Ovary (tissue), 3 donors: ENCODE measurements at regions not wholly inside any gene's neighbourhood (a gene's known extent, or its start where the extent isn't known, plus 50 kb on each side); places are given as distances from the start of the nearest gene placed in this dataset.

Experiments used
- EP300 ChIP-seq: sonication (generic); formaldehyde crosslinking; IDR thresholded peaks from one replicate; pipeline ENCODE4 v1.6.1; 2017; ENCODE audit warnings: antibody characterized with exemption
- POLR2A ChIP-seq: fragments of 450-650 bp; IDR thresholded peaks from one replicate; pipeline ENCODE4 v1.6.1; 2017; ENCODE audit warnings: antibody characterized with exemption, mild to moderate bottlenecking, moderate library complexity
- TF ChIP-seq, protein P1 (sequence below), 3 donors: fragments of 450-650 bp in 2 of 3; fragments of 200-600 bp in 1 of 3; IDR thresholded peaks; one replicate each; pipeline versions ENCODE4 v1.5.1 to v1.8.0; 2016 to 2022; ENCODE audit warnings: antibody characterized with exemption in 3 of 3, mild to moderate bottlenecking in 1 of 3
- donor health status: DM: no; HTN: no; CAD: no.

DNA sequence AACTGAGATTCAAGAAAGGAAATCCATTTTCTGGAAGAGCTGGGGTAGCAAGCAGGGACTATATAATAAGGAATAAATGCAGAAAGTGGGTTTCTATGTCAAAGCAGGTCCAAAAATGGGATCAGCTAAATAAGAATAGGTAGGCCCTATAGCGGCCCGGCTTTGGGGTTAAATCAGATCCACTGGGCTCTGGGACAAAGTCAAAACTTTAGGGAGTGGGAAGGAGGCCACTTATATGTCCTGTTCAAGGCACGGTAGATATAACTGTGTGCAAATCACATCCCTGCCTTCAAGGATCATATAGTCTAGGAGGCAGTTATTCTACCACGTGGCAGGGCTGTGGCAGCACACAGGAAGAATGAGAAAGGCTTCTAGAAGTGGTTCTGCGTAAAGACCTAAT lies 191.4 kb upstream of the CDYL start:
- TF ChIP-seq, protein P1, sequence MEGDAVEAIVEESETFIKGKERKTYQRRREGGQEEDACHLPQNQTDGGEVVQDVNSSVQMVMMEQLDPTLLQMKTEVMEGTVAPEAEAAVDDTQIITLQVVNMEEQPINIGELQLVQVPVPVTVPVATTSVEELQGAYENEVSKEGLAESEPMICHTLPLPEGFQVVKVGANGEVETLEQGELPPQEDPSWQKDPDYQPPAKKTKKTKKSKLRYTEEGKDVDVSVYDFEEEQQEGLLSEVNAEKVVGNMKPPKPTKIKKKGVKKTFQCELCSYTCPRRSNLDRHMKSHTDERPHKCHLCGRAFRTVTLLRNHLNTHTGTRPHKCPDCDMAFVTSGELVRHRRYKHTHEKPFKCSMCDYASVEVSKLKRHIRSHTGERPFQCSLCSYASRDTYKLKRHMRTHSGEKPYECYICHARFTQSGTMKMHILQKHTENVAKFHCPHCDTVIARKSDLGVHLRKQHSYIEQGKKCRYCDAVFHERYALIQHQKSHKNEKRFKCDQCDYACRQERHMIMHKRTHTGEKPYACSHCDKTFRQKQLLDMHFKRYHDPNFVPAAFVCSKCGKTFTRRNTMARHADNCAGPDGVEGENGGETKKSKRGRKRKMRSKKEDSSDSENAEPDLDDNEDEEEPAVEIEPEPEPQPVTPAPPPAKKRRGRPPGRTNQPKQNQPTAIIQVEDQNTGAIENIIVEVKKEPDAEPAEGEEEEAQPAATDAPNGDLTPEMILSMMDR (IDR thresholded peaks at IDR 0.05), result no peak
- TF ChIP-seq EP300 (no peak), POLR2A (no peak)
